ENCODE measurements at regions not wholly inside any gene's neighbourhood (a gene's known extent, or its start where the extent isn't known, plus 50 kb on each side); places are given as distances from the start of the nearest gene placed in this dataset.

GRCh38 chrY:11022734-11023133 is 1495.1 kb downstream of the TSPY10 start:
- intact Hi-C loops (cut with DNase I), result no loop called here
- no peak overlapping the region for H3K27ac ChIP-seq
- no peaks in the 10 kb centered on the region for H3K4me1 ChIP-seq
- H3K9me3 ChIP-seq, result no peaks in the 10 kb centered on the region
- H3K4me3 ChIP-seq, result no peak overlapping the region
- no peak for DNase-seq
- no peaks in the 10 kb centered on the region for H3K27me3 ChIP-seq
- TF ChIP-seq, protein P1, sequence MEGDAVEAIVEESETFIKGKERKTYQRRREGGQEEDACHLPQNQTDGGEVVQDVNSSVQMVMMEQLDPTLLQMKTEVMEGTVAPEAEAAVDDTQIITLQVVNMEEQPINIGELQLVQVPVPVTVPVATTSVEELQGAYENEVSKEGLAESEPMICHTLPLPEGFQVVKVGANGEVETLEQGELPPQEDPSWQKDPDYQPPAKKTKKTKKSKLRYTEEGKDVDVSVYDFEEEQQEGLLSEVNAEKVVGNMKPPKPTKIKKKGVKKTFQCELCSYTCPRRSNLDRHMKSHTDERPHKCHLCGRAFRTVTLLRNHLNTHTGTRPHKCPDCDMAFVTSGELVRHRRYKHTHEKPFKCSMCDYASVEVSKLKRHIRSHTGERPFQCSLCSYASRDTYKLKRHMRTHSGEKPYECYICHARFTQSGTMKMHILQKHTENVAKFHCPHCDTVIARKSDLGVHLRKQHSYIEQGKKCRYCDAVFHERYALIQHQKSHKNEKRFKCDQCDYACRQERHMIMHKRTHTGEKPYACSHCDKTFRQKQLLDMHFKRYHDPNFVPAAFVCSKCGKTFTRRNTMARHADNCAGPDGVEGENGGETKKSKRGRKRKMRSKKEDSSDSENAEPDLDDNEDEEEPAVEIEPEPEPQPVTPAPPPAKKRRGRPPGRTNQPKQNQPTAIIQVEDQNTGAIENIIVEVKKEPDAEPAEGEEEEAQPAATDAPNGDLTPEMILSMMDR (IDR thresholded peaks at IDR 0.05), result no peak
- H3K36me3 ChIP-seq, result no peaks in the 10 kb centered on the region
- H3K9ac ChIP-seq (ENCODE audit: low read depth in 2 of 2, low read length in 2 of 2), result no peak overlapping the region

DNA sequence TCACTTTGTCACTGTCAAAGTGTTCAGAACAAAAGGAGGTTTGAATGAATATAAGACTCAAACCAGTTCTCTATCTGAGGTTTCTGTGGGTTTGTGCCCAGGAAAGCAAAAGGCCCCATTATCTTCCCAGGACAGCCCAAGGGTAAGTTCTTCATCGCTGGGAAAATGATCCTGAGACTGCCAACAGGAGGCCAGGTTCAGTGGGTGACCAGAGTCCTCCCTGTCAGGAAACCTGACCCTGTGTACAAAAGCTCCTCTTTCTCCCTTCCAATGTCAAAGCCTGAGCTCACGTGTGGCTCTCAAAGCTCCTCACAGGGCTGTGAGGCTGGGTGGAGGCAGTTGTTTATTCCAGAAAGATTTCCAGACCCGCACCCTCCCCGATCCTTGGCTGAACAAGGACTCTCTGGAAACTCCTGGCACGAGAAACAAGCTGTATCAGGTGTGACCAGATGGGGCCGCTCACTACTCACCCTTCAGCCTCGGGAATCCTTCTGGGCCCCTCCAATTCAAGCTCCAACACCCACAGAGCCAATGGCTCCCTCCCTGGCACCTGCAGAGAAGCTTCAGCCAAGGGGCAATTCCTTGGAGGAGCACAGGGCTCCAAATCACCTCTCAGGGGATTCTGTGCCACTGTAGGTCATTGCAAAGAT is 1516.7 kb downstream of the TSPY10 start:
- Histone ChIP-seq H3K9me3 (no peaks in the 10 kb centered on the region), H3K36me3 (no peaks in the 10 kb centered on the region), H3K4me1 (no peaks in the 10 kb centered on the region), H3K9ac (ENCODE audit: low read depth in 2 of 2, low read length in 2 of 2) (no peak overlapping the region), H3K27me3 (no peaks in the 10 kb centered on the region), H3K4me3 (no peak overlapping the region), H3K27ac (no peak overlapping the region)
- intact Hi-C loops (cut with DNase I), result no loop called here
- no peak for DNase-seq
- TF ChIP-seq, protein P1 (IDR thresholded peaks at IDR 0.05), result no peak

- H3K9ac ChIP-seq (ENCODE audit: low read depth in 2 of 2, low read length in 2 of 2), result no peak overlapping the region
- no peaks in the 10 kb centered on the region for H3K27me3 ChIP-seq
- H3K9me3 ChIP-seq, result no peaks in the 10 kb centered on the region
- intact Hi-C loops (cut with DNase I), result no loop called here
- TF ChIP-seq, protein P1 (IDR thresholded peaks at IDR 0.05), result no peak
- no peak for DNase-seq
- no peak overlapping the region for H3K27ac ChIP-seq
- H3K4me1 ChIP-seq, result no peaks in the 10 kb centered on the region
- no peak overlapping the region for H3K4me3 ChIP-seq
- no peaks in the 10 kb centered on the region for H3K36me3 ChIP-seq
These were observed 1535.8 kb downstream of the TSPY10 start for GRCh38 chrY:11063486-11063885.

DNA sequence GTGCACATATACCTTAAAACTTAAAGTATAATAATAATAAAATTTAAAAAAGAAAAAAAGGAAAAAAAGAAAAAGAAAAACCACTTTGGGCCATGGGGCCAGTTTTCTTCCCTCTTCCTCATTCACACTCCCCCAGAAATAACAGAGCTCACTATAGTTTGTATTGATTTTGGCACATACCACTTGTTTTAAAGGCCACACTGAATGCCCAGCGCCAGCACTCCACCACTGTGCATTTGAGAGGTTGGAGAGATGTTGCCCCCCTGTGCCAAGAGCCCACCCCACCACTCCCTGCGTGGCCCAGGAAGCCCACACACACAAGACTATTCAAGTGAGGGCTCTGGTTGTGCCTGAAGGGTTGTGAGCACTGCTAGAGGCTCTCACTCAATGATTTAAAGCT is 1536.3 kb downstream of the TSPY10 start:
- intact Hi-C loops (cut with DNase I), result no loop called here
- no peak overlapping the region for H3K27ac ChIP-seq
- TF ChIP-seq, protein P1 (IDR thresholded peaks at IDR 0.05), result no peak
- H3K4me3 ChIP-seq, result no peak overlapping the region
- no peaks in the 10 kb centered on the region for H3K36me3 ChIP-seq
- no peaks in the 10 kb centered on the region for H3K27me3 ChIP-seq
- no peak overlapping the region for H3K9ac ChIP-seq (ENCODE audit: low read depth in 2 of 2, low read length in 2 of 2)
- DNase-seq, result no peak
- H3K9me3 ChIP-seq, result no peaks in the 10 kb centered on the region
- no peaks in the 10 kb centered on the region for H3K4me1 ChIP-seq

GRCh38 chrY:11064376-11064775 is 1536.7 kb downstream of the TSPY10 start:
- intact Hi-C loops (cut with DNase I), result no loop called here
- TF ChIP-seq, protein P1 (IDR thresholded peaks at IDR 0.05), result no peak
- Histone ChIP-seq H3K4me1 (no peaks in the 10 kb centered on the region), H3K9ac (ENCODE audit: low read depth in 2 of 2, low read length in 2 of 2) (no peak overlapping the region), H3K9me3 (no peaks in the 10 kb centered on the region), H3K4me3 (no peak overlapping the region), H3K27ac (no peak overlapping the region), H3K27me3 (no peaks in the 10 kb centered on the region), H3K36me3 (no peaks in the 10 kb centered on the region)
- no peak for DNase-seq
